Adrenal gland (tissue), 5 donors: ENCODE measurements at regions not wholly inside any gene's neighbourhood (a gene's known extent, or its start where the extent isn't known, plus 50 kb on each side); places are given as distances from the start of the nearest gene placed in this dataset.

Source experiments
- POLR2A ChIP-seq, 2 donors: fragments of 450-650 bp; IDR thresholded peaks; one replicate each; pipeline ENCODE4 v1.6.1; 2017; ENCODE audit warnings: antibody characterized with exemption in 2 of 2, mild to moderate bottlenecking in 2 of 2, moderate library complexity in 1 of 2
- TF ChIP-seq, protein P1 (sequence below), 6 experiments: fragments of 450-650 bp in 4 of 6; fragments of 200-600 bp in 2 of 6; sonication (generic) in 1 of 6; IDR thresholded peaks; 1 replicate in 5 of 6; 2 replicates in 1 of 6; pipeline versions ENCODE4 v1.5.1 to v1.8.0; 2016 to 2021; ENCODE audit warnings: antibody characterized with exemption in 6 of 6, mild to moderate bottlenecking in 2 of 6, moderate library complexity in 1 of 6
- donor health status: DM: no; HTN: no; CAD: no.

DNA sequence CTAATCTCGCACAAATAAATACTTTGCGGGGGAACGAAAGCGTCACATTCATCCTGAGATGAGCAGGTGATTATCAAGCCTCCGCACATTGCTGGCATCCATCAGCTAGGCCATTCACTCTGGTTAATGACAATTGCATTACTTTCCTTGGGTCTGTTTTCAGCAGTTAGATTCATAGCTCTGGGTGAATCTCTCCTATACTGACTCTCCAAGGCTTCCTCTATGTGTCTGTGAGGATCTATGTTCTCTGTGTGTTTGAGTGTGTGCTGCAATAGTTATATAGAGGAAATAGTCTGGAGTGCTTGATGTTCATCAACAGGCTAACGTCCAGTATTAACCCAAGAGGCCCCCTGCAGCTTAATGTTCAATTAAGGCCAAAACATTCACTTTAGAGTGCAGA, 133.0 kb upstream of the CTTNBP2NL start:
- TF ChIP-seq, protein P1, sequence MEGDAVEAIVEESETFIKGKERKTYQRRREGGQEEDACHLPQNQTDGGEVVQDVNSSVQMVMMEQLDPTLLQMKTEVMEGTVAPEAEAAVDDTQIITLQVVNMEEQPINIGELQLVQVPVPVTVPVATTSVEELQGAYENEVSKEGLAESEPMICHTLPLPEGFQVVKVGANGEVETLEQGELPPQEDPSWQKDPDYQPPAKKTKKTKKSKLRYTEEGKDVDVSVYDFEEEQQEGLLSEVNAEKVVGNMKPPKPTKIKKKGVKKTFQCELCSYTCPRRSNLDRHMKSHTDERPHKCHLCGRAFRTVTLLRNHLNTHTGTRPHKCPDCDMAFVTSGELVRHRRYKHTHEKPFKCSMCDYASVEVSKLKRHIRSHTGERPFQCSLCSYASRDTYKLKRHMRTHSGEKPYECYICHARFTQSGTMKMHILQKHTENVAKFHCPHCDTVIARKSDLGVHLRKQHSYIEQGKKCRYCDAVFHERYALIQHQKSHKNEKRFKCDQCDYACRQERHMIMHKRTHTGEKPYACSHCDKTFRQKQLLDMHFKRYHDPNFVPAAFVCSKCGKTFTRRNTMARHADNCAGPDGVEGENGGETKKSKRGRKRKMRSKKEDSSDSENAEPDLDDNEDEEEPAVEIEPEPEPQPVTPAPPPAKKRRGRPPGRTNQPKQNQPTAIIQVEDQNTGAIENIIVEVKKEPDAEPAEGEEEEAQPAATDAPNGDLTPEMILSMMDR (IDR thresholded peaks at IDR 0.05), result no peak
- no peak for TF ChIP-seq POLR2A (IDR thresholded peaks at IDR 0.05)
